GM19351 (cell line): ENCODE measurements at regions not wholly inside any gene's neighbourhood (a gene's known extent, or its start where the extent isn't known, plus 50 kb on each side); places are given as distances from the start of the nearest gene placed in this dataset.
"Not testable (repeated sequence)": the region's sequence is repeated elsewhere in the genome, so short reads cannot be mapped to it uniquely, and the experiment has no call there.

Source experiments
- ATAC-seq: cut with Tn5 transposase; IDR thresholded peaks from one replicate; pipeline ENCODE4 v1.9.1; 2021; ENCODE audit warnings: mild to moderate bottlenecking, moderate library complexity; ENCODE audit not compliant: unreplicated experiment

DNA sequence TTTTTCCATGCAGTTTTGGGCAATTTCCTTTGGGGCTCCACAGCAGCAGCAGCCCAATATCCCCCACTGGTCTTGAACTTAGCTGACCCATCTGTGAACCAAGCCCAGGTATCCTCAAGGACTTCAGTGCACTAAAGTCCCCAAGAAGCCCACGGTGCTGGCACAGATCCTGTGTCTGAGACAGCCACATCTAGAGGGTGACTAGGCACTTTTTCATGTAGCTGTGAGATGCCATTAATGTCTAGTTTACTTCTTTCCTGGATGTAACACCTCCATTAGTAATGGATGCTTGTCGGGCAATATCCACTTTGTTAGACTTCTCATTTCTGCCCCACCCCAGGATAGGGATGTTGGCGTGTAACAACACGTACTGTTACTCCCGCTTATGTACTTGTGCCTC is 117.9 kb downstream of the GPCPD1 start:
- no peak for ATAC-seq

GRCh38 chr20:5491455-5491854 is 119.4 kb downstream of the GPCPD1 start:
- no peak for ATAC-seq

GRCh38 chr20:5489601-5490000 is 121.2 kb downstream of the GPCPD1 start:
- ATAC-seq: no peak

- no peak for ATAC-seq
These were observed 122.0 kb downstream of the GPCPD1 start for GRCh38 chr20:5488823-5489222.

DNA sequence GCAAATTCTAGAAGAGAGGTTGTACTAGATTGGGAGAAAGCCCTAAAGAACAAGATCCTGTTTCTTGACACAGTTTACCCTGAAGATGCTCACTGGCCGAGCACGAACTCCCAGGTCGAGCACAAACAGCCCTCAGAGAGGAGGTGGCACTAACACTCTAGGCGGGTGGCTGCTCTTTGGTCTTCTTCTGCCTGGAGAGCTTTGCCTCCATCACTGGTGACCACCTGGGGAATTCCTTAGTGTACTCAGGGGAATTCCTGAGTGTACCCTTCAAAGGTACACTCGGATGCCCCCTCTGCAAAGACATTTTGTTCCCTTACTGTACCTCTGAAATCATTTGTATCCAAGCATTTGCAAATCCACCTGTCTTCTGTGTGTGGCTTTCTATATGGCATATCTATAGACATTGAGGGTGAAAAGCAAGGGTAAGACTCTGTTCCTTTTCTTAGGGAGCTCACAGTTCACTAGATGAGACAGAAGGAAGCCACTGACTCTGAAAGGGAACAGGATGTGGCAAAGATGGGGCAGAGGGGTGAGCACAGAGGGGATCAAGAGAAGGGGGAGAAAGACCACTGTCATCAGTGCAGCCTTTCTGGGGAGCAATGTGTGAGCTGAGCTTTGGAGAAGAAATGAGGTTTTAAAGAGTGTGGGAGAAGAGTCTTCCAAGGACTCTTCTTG is 124.3 kb downstream of the GPCPD1 start:
- no peak for ATAC-seq

DNA sequence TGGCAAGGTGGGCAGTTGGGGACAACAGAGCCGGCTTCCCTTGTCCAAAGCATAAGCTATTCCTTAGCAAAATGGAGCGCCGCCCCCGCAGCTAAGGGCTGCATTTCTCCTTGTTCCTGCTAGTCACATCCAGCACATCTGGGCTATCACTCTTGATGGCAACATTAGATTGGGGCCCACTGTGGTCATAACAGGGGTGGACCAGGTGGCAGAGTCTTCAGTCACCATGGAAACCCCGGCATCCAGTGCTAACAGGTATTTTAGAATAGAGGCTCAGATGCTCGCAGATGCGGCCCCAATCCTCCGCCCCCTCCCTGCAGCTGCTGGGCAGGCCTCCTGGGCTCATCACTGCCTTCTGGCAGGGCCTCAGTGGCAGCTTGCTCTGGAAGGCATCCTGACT is 125.9 kb downstream of the GPCPD1 start:
- ATAC-seq: no peak

DNA sequence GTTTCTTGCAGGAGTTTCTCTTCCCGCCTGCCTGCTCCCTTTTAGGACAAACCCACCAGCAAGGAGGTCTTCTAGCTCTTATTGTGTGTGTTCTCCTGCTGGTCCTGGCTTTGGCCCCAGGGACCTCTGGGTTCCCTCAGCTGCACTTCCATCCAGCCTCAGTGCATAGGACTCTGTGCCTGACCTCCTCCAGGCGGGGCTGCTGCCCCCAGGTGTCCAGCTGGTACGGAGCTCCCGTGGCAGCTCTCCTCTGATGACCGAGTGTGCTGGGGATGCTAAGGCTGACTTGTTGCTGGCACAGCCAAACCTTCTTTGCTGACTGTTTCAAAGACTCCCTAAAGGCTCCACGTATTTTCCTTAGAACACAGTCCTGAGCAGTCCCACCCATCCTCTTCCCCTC is 126.5 kb downstream of the GPCPD1 start:
- no peak for ATAC-seq

- ATAC-seq: no peak
These were observed 128.0 kb downstream of the GPCPD1 start for GRCh38 chr20:5482791-5483190.

DNA sequence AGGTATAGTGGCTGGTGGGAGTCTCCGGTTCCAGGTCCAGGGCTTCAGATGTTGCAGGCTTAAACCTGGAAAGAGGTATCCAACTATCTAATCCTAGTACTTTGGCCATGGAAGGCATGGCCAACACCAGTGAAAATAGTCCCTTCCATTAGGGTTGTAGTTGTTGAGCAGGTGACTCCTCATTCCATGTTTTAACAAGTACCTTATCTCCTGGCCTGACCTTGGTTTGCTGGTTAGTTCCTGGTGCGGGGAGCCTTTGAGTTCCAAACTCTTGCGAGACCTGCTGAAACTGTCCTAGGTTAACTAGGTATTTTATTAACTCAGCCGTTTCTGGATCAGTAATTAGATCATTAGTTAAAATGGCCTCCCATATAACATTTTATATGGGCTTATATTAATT is 128.9 kb downstream of the GPCPD1 start:
- ATAC-seq: no peak

DNA sequence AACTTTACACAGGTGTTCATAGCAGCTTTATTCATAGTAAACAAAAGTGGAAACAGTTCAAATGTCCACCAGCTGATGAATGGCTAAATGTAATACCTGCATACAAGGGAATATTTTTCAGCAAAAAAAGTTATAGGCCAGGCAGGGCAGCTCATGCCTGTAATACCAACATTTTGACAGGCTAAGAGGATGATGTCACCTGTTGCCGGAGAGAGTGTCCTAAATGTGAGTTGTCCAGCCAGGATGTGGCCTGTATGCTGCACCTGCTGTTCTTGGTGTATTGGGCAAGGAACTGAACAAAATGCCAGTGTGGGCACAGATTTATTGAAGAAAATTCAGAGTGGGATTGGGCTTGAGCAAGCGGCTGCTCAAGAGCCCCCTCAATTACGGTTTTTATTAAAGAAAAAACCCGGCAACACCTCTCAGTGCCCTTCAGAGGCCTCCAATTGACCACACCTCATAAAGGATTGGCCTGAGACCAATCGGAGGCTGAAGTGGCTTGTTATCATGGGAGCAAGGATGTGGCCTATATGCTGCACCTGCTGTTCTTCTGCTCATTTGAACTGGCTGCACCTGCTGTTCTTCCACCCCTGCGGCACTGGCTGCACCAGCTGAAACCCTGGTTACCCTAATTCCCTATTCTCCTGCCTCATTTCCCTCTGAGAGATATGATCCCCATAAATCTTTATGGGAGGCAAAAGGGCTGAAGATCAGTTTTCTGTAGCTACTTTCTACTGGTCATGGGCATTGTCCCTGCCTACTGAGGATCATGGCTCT is 129.8 kb downstream of the GPCPD1 start:
- peak; percentile 55 for ATAC-seq

DNA sequence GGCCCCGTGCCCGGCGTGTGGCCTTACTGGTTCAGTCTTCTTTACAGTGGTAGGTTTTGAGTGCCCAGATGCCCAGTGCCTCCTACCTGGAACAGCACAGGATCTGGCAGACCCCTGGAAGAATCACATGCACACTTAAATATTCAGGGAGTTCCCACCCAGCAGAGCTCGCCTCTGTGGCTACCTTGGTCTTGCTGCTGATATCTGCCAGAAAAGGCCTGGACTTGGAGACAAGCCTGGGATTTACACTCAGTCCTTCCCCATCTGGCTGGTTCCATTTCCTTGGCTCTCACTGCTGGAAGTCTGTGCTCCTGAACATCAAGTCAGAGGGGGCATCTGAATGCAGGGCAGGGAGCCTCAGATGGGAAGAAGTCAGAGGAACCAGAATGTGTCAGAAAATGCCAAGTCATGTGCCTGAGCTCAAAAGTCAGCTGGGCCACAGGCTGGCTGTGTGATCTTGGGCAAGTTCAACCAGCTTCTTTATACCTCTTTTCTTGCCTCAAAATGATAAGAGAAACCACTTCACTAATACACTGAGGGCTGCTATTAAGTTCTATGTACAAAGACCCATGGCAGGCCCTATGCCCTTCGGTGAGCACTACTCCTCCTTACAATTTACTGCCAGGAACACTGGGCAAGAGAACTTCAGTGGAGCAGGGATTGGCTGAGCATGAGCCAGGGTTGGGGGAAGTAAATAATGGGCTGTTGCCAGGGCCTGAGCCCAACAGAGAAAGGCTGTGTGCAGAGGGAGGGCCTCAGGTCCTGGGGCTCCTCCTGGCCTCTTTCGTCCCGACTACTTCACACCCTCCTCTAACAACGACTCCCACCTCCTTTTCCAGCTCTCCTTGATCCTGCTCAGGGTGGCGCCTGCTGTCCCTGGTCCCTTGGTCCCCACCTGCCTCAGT is 135.9 kb downstream of the GPCPD1 start:
- ATAC-seq: no peak

DNA sequence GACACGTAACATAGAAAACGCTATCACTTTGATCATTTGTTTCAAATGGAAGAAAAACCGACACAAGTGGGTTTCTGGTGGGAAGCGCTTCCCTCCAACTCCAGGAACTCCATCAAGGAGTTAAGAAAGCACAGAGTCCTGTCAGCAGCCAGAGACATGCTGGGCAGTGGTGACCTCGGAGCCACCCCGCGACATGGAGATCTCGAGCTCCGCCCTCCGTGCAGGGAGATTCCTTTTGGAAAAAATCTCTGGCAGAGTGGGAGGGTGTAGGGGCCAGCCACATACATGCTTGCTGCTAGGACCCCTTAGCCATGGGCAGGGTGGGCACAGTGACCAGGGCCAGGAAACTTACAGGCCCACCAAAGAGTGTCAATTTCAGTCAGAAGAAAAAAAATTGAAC is 138.9 kb downstream of the GPCPD1 start:
- ATAC-seq: not testable (repeated sequence)

GRCh38 chr20:5471368-5471767 is 139.4 kb downstream of the GPCPD1 start:
- ATAC-seq: no peak

- no peak for ATAC-seq
These were observed 139.9 kb downstream of the GPCPD1 start for GRCh38 chr20:5470943-5471342.

GRCh38 chr20:5470458-5470857 is 140.3 kb downstream of the GPCPD1 start:
- ATAC-seq: no peak

DNA sequence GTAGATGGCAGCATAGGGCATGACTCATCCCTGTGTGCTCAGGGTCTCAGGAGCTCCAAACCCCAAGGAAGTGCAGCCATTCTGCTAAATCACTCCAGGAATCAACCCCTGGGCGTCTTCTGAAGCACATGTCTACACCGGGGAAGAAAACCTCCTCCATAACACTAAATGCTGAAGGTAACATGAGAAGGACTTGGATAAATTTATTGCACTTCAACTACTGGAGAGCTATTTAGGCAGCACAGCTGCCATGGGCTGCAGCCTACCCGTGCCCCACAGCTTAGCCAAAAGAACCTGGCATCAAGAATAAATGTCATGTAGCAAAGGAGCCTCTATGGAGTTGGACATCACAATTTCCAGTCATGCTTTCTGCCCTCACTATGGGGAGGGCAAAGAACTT is 141.7 kb downstream of the GPCPD1 start:
- no peak for ATAC-seq

DNA sequence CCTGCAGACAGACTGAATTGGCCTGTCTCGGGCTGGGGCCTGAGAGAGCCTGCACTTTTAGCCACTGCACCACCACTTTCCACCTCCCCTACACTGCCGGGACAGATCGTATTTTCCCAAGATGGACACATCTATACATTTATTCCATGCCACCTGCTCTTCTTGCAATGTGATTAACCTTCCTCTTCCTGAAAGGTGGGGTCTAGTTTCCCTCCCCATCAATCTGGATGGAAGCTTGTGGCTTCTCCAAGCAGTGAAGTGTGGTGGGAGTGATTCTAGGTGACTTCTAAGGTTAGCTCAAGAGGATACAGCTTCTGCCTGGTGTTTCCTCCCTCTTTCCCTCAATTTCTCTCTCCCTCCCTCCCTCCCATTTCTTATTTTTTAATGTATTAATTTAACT is 143.7 kb downstream of the GPCPD1 start:
- ATAC-seq: no peak

GRCh38 chr20:5465604-5465927 is 145.2 kb downstream of the GPCPD1 start:
- no peak for ATAC-seq

DNA sequence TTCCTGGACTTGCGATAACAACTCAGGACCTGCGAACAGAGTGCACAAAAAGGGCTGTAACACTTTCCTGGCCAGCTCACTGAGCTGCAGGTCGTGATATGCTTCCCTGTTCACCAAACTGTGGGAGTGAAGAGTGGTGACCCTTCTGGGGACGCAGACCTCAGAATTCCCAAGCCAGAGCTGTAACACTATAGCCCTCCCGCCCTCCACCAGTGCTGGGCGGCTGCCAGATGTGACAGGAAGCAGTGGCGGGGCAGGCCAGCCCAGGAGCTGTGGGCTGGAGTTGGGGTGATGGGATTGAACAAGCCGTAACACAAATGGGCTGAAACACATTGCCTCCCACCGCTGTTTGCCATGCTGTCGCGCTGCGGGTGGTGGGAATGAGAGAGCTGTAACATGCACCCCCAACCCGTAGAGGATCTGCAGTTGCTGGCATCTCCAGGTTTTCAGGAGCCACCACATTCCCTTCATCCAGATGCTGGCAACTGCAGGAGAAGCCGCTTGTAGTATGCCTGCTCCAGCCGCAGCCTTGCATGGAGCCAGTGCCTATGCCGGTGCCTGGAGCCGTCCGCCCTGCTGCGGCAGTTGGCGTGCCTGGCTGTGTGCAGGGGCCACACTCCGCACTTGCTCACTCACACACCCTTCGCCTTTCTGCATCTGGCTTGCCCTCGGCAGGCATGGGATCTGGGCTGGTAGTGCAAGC is 145.8 kb downstream of the GPCPD1 start:
- ATAC-seq: no peak

DNA sequence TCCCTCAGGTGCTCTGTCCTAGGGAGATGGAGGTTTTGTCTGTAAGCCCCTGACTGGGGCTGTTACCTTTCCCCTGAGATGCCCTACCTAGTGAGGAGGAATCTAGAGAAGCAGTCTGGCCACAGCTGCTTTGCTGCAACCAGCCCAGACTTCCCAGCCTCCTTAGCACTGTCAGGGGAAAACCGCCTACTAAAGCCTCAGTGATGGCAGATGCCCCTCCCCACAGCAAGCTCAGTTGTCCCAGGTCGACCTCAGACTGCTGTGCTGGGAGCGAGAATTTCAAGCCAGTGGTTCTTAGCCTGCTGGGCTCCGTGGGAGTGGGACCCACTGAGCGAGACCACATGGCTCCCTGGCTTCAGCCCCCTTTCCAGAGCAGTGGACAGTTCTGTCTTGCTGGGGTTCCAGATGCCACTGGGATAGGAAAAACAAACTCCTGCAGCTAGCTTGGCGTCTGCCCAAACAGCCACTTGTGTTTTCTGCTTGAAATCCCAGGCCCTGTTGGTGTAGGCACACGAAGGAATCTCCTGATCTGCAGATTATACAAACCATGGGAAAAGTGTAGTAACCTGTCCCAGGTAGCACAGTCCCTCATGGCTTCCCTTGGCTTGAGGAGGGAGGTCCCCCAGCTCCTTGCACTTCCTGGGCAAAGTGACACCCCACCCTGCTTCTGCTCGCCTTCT is 146.4 kb upstream of the PROKR2 start:
- ATAC-seq: no peak

DNA sequence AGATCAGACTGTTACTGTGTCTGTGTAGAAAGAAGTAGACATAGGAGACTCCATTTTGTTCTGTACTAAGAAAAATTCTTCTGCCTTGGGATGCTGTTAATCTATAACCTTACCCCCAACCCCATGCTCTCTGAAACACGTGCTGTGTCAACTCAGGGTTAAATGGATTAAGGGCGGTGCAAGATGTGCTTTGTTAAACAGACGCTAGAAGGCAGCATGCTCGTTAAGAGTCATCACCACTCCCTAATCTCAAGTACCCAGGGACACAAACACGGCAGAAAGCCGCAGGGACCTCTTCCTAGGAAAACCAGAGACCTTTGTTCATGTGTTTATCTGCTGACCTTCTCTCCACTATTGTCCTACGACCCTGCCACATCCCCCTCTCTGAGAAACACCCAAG is 137.0 kb upstream of the PROKR2 start:
- ATAC-seq: not testable (repeated sequence)
